ENCODE measurements at regions not wholly inside any gene's neighbourhood (a gene's known extent, or its start where the extent isn't known, plus 50 kb on each side); places are given as distances from the start of the nearest gene placed in this dataset.
"Not testable (repeated sequence)": the region's sequence is repeated elsewhere in the genome, so short reads cannot be mapped to it uniquely, and the experiment has no call there.

- intact Hi-C loops (cut with DNase I; ENCODE audit: low total_unique reads) (no loop called here), in situ Hi-C loops (cut with MboI; ENCODE audit: low pct_ligation_motif_present in 1 of 4, low pct_unique_long_range_greater_than_20kb in 1 of 4, low sequenced_read_pairs in 3 of 4) (no loop called here)
- TF ChIP-seq, protein P1, sequence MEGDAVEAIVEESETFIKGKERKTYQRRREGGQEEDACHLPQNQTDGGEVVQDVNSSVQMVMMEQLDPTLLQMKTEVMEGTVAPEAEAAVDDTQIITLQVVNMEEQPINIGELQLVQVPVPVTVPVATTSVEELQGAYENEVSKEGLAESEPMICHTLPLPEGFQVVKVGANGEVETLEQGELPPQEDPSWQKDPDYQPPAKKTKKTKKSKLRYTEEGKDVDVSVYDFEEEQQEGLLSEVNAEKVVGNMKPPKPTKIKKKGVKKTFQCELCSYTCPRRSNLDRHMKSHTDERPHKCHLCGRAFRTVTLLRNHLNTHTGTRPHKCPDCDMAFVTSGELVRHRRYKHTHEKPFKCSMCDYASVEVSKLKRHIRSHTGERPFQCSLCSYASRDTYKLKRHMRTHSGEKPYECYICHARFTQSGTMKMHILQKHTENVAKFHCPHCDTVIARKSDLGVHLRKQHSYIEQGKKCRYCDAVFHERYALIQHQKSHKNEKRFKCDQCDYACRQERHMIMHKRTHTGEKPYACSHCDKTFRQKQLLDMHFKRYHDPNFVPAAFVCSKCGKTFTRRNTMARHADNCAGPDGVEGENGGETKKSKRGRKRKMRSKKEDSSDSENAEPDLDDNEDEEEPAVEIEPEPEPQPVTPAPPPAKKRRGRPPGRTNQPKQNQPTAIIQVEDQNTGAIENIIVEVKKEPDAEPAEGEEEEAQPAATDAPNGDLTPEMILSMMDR (IDR thresholded peaks at IDR 0.05): no peak
- no peak for TF ChIP-seq EP300 (IDR thresholded peaks at IDR 0.05; ENCODE audit: low read depth)
- TF ChIP-seq POLR2A (IDR thresholded peaks at IDR 0.05): no peak
- TF ChIP-seq POLR2AphosphoS5 (IDR thresholded peaks at IDR 0.05): no peak
- no peaks in the 10 kb centered on the region for H3K36me3 ChIP-seq
- 56% methylated on average over 2 of the region's 2 CpGs; no CpG with 5 or more reads in 1 of the 2 donors for WGBS, 2 donors (ENCODE audit: low coverage in 1 of 2)
- H3K27me3 ChIP-seq: no peaks in the 10 kb centered on the region
- peak overlapping the region; percentile 61 to 69 (median 64) for H3K27ac ChIP-seq
- H3K4me1 ChIP-seq: peaks cover 5 to 38% (median 19%) of the 10 kb centered on the region in 4 donors
- H3K9me3 ChIP-seq: no peaks in the 10 kb centered on the region
- H3K4me3 ChIP-seq: no peak overlapping the region
- peak; percentile 14 for DNase-seq
Measured at GRCh38 chr2:167332358-167332757, 444.1 kb downstream of the XIRP2 start.

DNA sequence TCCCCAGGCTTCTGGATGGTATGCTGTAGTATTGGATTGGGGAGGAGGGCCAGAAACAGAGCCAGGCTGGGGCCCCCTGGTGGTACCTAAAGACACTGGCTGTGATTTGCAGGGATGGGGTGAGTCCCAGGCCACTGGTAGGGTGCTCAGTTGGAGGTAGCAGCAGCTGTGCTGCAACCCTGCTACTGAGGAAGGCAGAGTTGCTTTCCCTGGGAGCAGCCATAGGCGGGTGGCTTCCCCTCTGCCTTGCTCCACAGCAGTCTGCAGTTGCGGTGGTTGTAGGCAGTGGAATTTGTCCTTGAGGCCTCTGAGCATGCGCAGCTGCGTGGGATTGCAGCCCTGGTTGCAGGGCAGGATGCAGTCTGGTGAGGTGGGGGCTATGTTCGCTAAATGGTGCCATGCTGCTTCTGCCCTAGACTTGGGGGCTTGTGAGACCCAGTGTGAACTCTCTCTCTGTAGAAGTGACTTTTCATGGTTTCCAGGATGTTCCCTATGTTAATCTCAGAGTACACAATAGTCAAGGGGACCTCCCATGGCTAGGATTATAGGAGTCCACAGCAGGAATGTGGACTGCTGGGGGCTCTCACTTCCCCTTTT, 443.5 kb downstream of the XIRP2 start:
- Histone ChIP-seq H3K9me3 (no peaks in the 10 kb centered on the region), H3K27me3 (no peaks in the 10 kb centered on the region), H3K36me3 (no peaks in the 10 kb centered on the region), H3K4me1 (peaks cover 5 to 38% (median 19%) of the 10 kb centered on the region in 4 donors), H3K4me3 (no peak overlapping the region), H3K27ac (peak overlapping the region; percentile 61 to 69 (median 64))
- TF ChIP-seq, protein P1 (IDR thresholded peaks at IDR 0.05): peak in 2 of 5 experiments; percentile 16 to 21
- TF ChIP-seq EP300 (IDR thresholded peaks at IDR 0.05; ENCODE audit: low read depth): no peak
- peak; percentile 22 for DNase-seq
- intact Hi-C loops (cut with DNase I; ENCODE audit: low total_unique reads): no loop called here
- 81% methylated on average over 5 of the region's 5 CpGs; no CpG with 5 or more reads in 1 of the 2 donors for WGBS, 2 donors (ENCODE audit: low coverage in 1 of 2)
- in situ Hi-C loops (cut with MboI; ENCODE audit: low pct_ligation_motif_present in 1 of 4, low pct_unique_long_range_greater_than_20kb in 1 of 4, low sequenced_read_pairs in 3 of 4): no loop called here

DNA sequence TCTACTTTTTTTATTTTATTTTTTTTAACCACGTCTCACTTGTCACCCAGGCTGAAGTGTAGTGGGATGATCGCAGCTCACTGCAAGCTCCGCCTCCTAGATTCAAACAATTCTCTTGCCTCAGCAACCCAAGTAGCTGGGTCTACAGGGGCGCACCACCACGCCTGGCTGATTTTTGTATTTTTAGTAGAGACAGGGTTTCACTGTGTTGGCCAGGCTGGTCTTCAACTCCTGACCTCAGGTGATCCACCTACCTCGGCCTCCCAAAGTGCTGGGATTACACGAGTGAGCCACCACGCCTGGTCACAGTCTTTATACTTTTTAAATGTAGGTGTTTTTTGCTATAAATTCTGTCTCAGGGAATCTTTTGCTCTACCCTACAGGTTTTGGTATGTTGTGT, 440.5 kb downstream of the XIRP2 start:
- H3K4me1 ChIP-seq: peaks cover 0 to 23% (median 16%) of the 10 kb centered on the region in 4 donors
- DNase-seq; H3K27ac ChIP-seq; H3K9me3 ChIP-seq; H3K4me3 ChIP-seq; H3K27me3 ChIP-seq; in situ Hi-C loops (cut with MboI; ENCODE audit: low pct_ligation_motif_present in 1 of 4, low pct_unique_long_range_greater_than_20kb in 1 of 4, low sequenced_read_pairs in 3 of 4); intact Hi-C loops (cut with DNase I; ENCODE audit: low total_unique reads); H3K36me3 ChIP-seq: not testable (repeated sequence)
- 77 to 92% methylated on average over 3 to 8 of the region's 8 CpGs for WGBS, 2 donors (ENCODE audit: low coverage in 1 of 2)

DNA sequence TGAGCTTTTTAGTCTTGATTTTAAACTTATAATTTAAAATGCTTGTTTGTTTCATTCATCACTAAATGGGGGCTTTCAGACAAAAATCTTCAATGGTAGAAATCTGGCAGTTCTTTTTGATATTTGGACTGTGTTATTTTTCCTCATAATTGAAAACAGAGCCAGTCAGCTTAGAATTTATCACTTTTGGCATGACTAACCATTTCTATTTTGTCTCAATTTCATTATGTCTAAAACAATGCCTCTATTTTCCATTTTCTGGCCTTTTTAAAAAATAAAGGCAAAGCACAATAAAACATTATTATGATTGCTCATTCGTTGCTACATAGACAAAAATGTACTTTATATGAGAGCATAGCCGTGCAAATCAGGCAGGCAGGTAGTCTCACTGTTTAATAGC, 434.5 kb downstream of the XIRP2 start:
- 75 to 89% methylated on average over 2 of the region's 2 CpGs for WGBS, 2 donors (ENCODE audit: low coverage in 1 of 2)
- DNase-seq: no peak
- intact Hi-C loops (cut with DNase I; ENCODE audit: low total_unique reads): no loop called here
- Histone ChIP-seq H3K4me1 (no peaks in the 10 kb centered on the region), H3K27ac (no peak overlapping the region), H3K27me3 (no peaks in the 10 kb centered on the region), H3K9me3 (no peaks in the 10 kb centered on the region), H3K36me3 (no peaks in the 10 kb centered on the region), H3K4me3 (no peak overlapping the region)
- TF ChIP-seq POLR2AphosphoS5 (IDR thresholded peaks at IDR 0.05) (no peak), EP300 (IDR thresholded peaks at IDR 0.05; ENCODE audit: low read depth) (no peak), POLR2A (IDR thresholded peaks at IDR 0.05) (no peak)
- TF ChIP-seq, protein P1 (IDR thresholded peaks at IDR 0.05): no peak
- in situ Hi-C loops (cut with MboI; ENCODE audit: low pct_ligation_motif_present in 1 of 4, low pct_unique_long_range_greater_than_20kb in 1 of 4, low sequenced_read_pairs in 3 of 4): no loop called here

- in situ Hi-C loops (cut with MboI; ENCODE audit: low pct_ligation_motif_present in 1 of 4, low pct_unique_long_range_greater_than_20kb in 1 of 4, low sequenced_read_pairs in 3 of 4) (no loop called here), intact Hi-C loops (cut with DNase I; ENCODE audit: low total_unique reads) (no loop called here)
- no peak for DNase-seq
- WGBS, 2 donors (ENCODE audit: low coverage in 1 of 2): 63 to 92% methylated on average over 1 to 2 of the region's 2 CpGs
- no peaks in the 10 kb centered on the region for H3K36me3 ChIP-seq
- H3K27ac ChIP-seq: no peak overlapping the region
- no peaks in the 10 kb centered on the region for H3K27me3 ChIP-seq
- no peaks in the 10 kb centered on the region for H3K9me3 ChIP-seq
- H3K4me3 ChIP-seq: no peak overlapping the region
- H3K4me1 ChIP-seq: no peaks in the 10 kb centered on the region
- no peak for TF ChIP-seq EP300 (IDR thresholded peaks at IDR 0.05; ENCODE audit: low read depth)
- TF ChIP-seq POLR2A (IDR thresholded peaks at IDR 0.05): no peak
- TF ChIP-seq, protein P1 (IDR thresholded peaks at IDR 0.05): no peak
- TF ChIP-seq POLR2AphosphoS5 (IDR thresholded peaks at IDR 0.05): no peak
Measured at GRCh38 chr2:167318581-167318980, 430.3 kb downstream of the XIRP2 start.

All from transverse colon (tissue), 4 donors.